Liver (tissue), 8 donors: ENCODE measurements at regions not wholly inside any gene's neighbourhood (a gene's known extent, or its start where the extent isn't known, plus 50 kb on each side); places are given as distances from the start of the nearest gene placed in this dataset.

Source experiments
- DNase-seq: peaks from one replicate; pipeline ENCODE4 v3.0.0-alpha.2; 2017; ENCODE audit warnings: low spot score
- H3K27ac ChIP-seq, 2 donors: one replicate each; pipeline ENCODE4 v1.7.0; 2013; ENCODE audit warnings: inconsistent platforms in 2 of 2, low read length in 2 of 2, control low read depth in 1 of 2, low read depth in 1 of 2, mild to moderate bottlenecking in 1 of 2
- H3K27me3 ChIP-seq, 4 donors: one replicate each; pipeline versions ENCODE4 v1.6.1 to v1.7.0; 2013; ENCODE audit warnings: low read length in 3 of 4, inconsistent platforms in 1 of 4, mild to moderate bottlenecking in 1 of 4, moderate library complexity in 1 of 4; ENCODE audit not compliant: control insufficient read depth in 4 of 4, insufficient read depth in 4 of 4
- H3K36me3 ChIP-seq, 4 donors: one replicate each; pipeline versions ENCODE4 v1.6.1 to v1.7.0; 2013; ENCODE audit warnings: low read length in 3 of 4, mild to moderate bottlenecking in 3 of 4, low read depth in 1 of 4, moderate library complexity in 1 of 4; ENCODE audit not compliant: control insufficient read depth in 4 of 4, insufficient read depth in 3 of 4
- H3K4me1 ChIP-seq, 4 donors: one replicate each; pipeline versions ENCODE4 v1.6.1 to v1.7.0; 2013; ENCODE audit warnings: low read length in 3 of 4, mild to moderate bottlenecking in 3 of 4, moderate library complexity in 1 of 4; ENCODE audit not compliant: control insufficient read depth in 4 of 4, insufficient read depth in 4 of 4
- H3K4me3 ChIP-seq, 3 donors: one replicate each; pipeline versions ENCODE4 v1.6.1 to v1.7.0; 2013; ENCODE audit warnings: low read length in 3 of 3, control low read depth in 1 of 3, low read depth in 1 of 3, mild to moderate bottlenecking in 1 of 3
- H3K9ac ChIP-seq, 2 donors: one replicate each; pipeline ENCODE4 v1.7.0; 2013; ENCODE audit warnings: low read length in 2 of 2, mild to moderate bottlenecking in 2 of 2, moderate library complexity in 2 of 2, control low read depth in 1 of 2, low read depth in 1 of 2
- H3K9me3 ChIP-seq, 4 donors: one replicate each; pipeline versions ENCODE4 v1.6.1 to v1.7.0; 2013; ENCODE audit warnings: low read length in 3 of 4; ENCODE audit not compliant: control insufficient read depth in 4 of 4
- ATF3 ChIP-seq: IDR thresholded peaks from 2 replicates; pipeline ENCODE4 v1.6.1; 2016; ENCODE audit warnings: antibody characterized with exemption
- CTCF ChIP-seq: fragments of 150-350 bp; IDR thresholded peaks from 2 replicates; pipeline ENCODE4 v1.5.1; 2017; ENCODE audit warnings: improper control_type of control experiment, low read depth, low read length; ENCODE audit not compliant: missing input control
- EGR1 ChIP-seq, 2 donors: IDR thresholded peaks; 2 replicates each; pipeline ENCODE4 v1.6.1; 2016 to 2018; ENCODE audit warnings: antibody characterized with exemption in 2 of 2, low read depth in 2 of 2
- FOXA2 ChIP-seq: IDR thresholded peaks from 2 replicates; pipeline ENCODE4 v1.6.1; 2016; ENCODE audit warnings: antibody characterized with exemption
- RAD21 ChIP-seq, 2 donors: IDR thresholded peaks; 2 replicates each; pipeline ENCODE4 v1.6.1; 2016; ENCODE audit warnings: antibody characterized with exemption in 2 of 2, mild to moderate bottlenecking in 2 of 2
- REST ChIP-seq: IDR thresholded peaks from 2 replicates; pipeline ENCODE4 v1.6.1; 2016; ENCODE audit warnings: antibody characterized with exemption, mild to moderate bottlenecking
- SP1 ChIP-seq: IDR thresholded peaks from 2 replicates; pipeline ENCODE4 v1.6.1; 2018; ENCODE audit warnings: antibody characterized with exemption, mild to moderate bottlenecking
- TAF1 ChIP-seq: conservative IDR thresholded peaks from 2 replicates; pipeline ENCODE4 v1.6.1; 2016; ENCODE audit warnings: antibody characterized with exemption, mild to moderate bottlenecking
- ZBTB33 ChIP-seq: IDR thresholded peaks from 2 replicates; pipeline ENCODE4 v1.6.1; 2016; ENCODE audit warnings: antibody characterized with exemption
- WGBS: extraction: QIAGEN DNeasy Blood & Tissue Kit; methylation state at CpG from one replicate; pipeline ENCODE4 v1.1.7; 2013; 5-methylcytosine and 5-hydroxymethylcytosine counted together
- donor health status: healthy.
- donor health status: healthy.
- donor health status: healthy.
- donor health status: healthy.
- donor health status: healthy.

- TF ChIP-seq REST (no peak), FOXA2 (no peak)
Measured at GRCh38 chr3:159441279-159441678, 547.4 kb upstream of the IL12A start (continued).

- 88% methylated on average over 5 of the region's 5 CpGs for WGBS
- Histone ChIP-seq H3K9ac (no peak overlapping the region), H3K4me1 (no peaks in the 10 kb centered on the region), H3K4me3 (no peak overlapping the region), H3K27me3 (no peaks in the 10 kb centered on the region), H3K36me3 (no peaks in the 10 kb centered on the region), H3K27ac (no peak overlapping the region), H3K9me3 (no peaks in the 10 kb centered on the region)
- TF ChIP-seq EGR1 (IDR thresholded peaks at IDR 0.05; ENCODE audit: low read depth in 2 of 2) (no peak), TAF1 (no peak), CTCF (no peak)
- DNase-seq = no peak
Measured at GRCh38 chr3:159443266-159443665, 545.4 kb upstream of the IL12A start.

- no peak for DNase-seq
- Histone ChIP-seq H3K36me3 (no peaks in the 10 kb centered on the region), H3K9me3 (no peaks in the 10 kb centered on the region), H3K9ac (no peak overlapping the region), H3K4me1 (peaks cover 0 to 20% (median 8%) of the 10 kb centered on the region in 4 donors), H3K4me3 (no peak overlapping the region), H3K27ac (no peak overlapping the region), H3K27me3 (no peaks in the 10 kb centered on the region)
- no peak for TF ChIP-seq SP1
- TF ChIP-seq ZBTB33 = no peak
- TF ChIP-seq RAD21 (IDR thresholded peaks at IDR 0.05) = no peak
- TF ChIP-seq EGR1 (IDR thresholded peaks at IDR 0.05; ENCODE audit: low read depth in 2 of 2) = no peak
- no peak for TF ChIP-seq ATF3
- WGBS = 85% methylated on average over 3 of the region's 3 CpGs
Measured at GRCh38 chr3:159447841-159448240, 540.8 kb upstream of the IL12A start.
